GM23248 (cell line): ENCODE measurements at regions not wholly inside any gene's neighbourhood (a gene's known extent, or its start where the extent isn't known, plus 50 kb on each side); places are given as distances from the start of the nearest gene placed in this dataset.

Experiments
- EZH2 ChIP-seq: fragments of 200-600 bp; sonication (generic); IDR thresholded peaks from 2 replicates; pipeline ENCODE4 v1.6.1; 2018; ENCODE audit warnings: antibody characterized with exemption, mild to moderate bottlenecking; ENCODE audit not compliant: insufficient read depth, poor library complexity, severe bottlenecking
- EZH2phosphoT487 ChIP-seq: fragments of 200-600 bp; sonication (generic); IDR thresholded peaks from 2 replicates; pipeline ENCODE4 v1.6.1; 2018; ENCODE audit warnings: antibody characterized with exemption, moderate library complexity, mild to moderate bottlenecking, low read depth; ENCODE audit not compliant: insufficient read depth

GRCh38 chr6:115610696-115611095 is 450.0 kb downstream of the FRK start:
- TF ChIP-seq EZH2 = no peak
- TF ChIP-seq EZH2phosphoT487 = no peak
